ENCODE measurements at regions not wholly inside any gene's neighbourhood (a gene's known extent, or its start where the extent isn't known, plus 50 kb on each side); places are given as distances from the start of the nearest gene placed in this dataset.

DNA sequence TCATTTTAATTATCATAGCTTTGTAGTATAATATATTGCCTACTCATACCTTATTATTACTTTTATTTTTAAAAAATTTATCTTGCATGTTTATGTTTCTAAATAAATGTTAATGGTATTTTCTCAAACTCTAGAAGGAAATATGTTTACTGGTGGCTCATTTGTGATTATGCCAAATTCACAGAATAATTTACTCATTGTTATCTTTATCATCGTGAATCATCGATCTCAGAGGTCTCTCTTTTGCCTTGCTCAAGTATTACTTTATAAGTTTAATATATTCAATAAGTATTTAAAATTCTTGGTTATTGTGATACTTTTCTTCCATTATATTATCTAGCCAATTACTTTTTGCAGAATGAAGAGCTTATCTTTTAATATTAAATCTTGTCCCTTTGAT lies 836.7 kb upstream of the ADAMTS5 start:
- H3K27me3 ChIP-seq (ENCODE audit: control insufficient read depth in 2 of 2, insufficient read depth in 2 of 2, low read length in 2 of 2): no peaks in the 10 kb centered on the region
- H3K9me1 ChIP-seq (ENCODE audit: control insufficient read depth, insufficient read depth, low read length): no peaks in the 10 kb centered on the region
- in situ Hi-C loops (cut with MboI) (no loop called here), intact Hi-C loops (cut with micrococcal nuclease) (loop anchor here (5.0 kb wide), 1 partner anchor 956 kb away; the partner anchor contains the start of gene ADAMTS1)
- FAIRE-seq (no peak), DNase-seq (ENCODE audit: extremely low read depth in 1 of 4, low spot score in 3 of 4) (no peak), ATAC-seq (no peak)
- no peaks in the 10 kb centered on the region for H3K79me2 ChIP-seq (ENCODE audit: control insufficient read depth, insufficient read depth, low read length)
- H3K9me3 ChIP-seq (replicated peaks; ENCODE audit: control insufficient read depth, insufficient read depth, low read depth, low read length): peaks cover 4% of the 10 kb centered on the region; the same call in 1 of the 2 replicates
- H2AFZ ChIP-seq (ENCODE audit: low read depth, low read length): no peak overlapping the region
- H3K27ac ChIP-seq (ENCODE audit: extremely low read depth, low read depth, low read length): no peak overlapping the region
- BruUV-seq (replicated peaks): no TSS peak
- H3K36me3 ChIP-seq (ENCODE audit: control insufficient read depth, insufficient read depth, low read length): no peaks in the 10 kb centered on the region
- TF ChIP-seq ESRRA (IDR thresholded peaks at IDR 0.05; ENCODE audit: borderline replicate concordance, low read depth) (no peak), KAT7 (CRISPR knock-in tag; IDR thresholded peaks at IDR 0.05; ENCODE audit: borderline replicate concordance) (no peak), ZFP1 (CRISPR knock-in tag; IDR thresholded peaks at IDR 0.05) (no peak), SRF (CRISPR knock-in tag; IDR thresholded peaks at IDR 0.05) (no peak), DACH1 (IDR thresholded peaks at IDR 0.05; ENCODE audit: partially characterized antibody) (no peak), ETV1 (tag; conservative IDR thresholded peaks at IDR 0.05; ENCODE audit: low read depth) (no peak), ZNF140 (CRISPR knock-in tag; IDR thresholded peaks at IDR 0.05) (no peak), ZNF282 (CRISPR knock-in tag; IDR thresholded peaks at IDR 0.05) (no peak), YY1 (IDR thresholded peaks at IDR 0.05; ENCODE audit: borderline replicate concordance in 1 of 3, control insufficient read depth in 1 of 3, extremely low read depth in 1 of 3, insufficient read depth in 3 of 3, insufficient read length in 1 of 3, insufficient replicate concordance in 2 of 3, low read depth in 1 of 3, low read length in 2 of 3) (no peak), NRF1 (conservative IDR thresholded peaks at IDR 0.05 in 1 of 2, IDR thresholded peaks at IDR 0.05 in 1 of 2) (no peak), SIRT6 (IDR thresholded peaks at IDR 0.05; ENCODE audit: low read depth, low read length) (no peak)
- 0% methylated on average over 2 of the region's 2 CpGs for WGBS (ENCODE audit: insufficient coverage, low coverage, missing lambda C conversion rate)
- no peaks in the 10 kb centered on the region for H3K4me1 ChIP-seq (replicated peaks in 1 of 2; ENCODE audit: control insufficient read depth in 2 of 2, insufficient read depth in 2 of 2, low read length in 2 of 2)
- ChIA-PET CTCF (ENCODE audit: low intra/inter-chr PET ratio) (no interaction called here), POLR2A (no interaction called here)
- no peak overlapping the region for H3K4me3 ChIP-seq
- no peak overlapping the region for H3K9ac ChIP-seq (ENCODE audit: insufficient read depth in 1 of 2, low read depth in 2 of 2, low read length in 2 of 2)
- no peaks in the 10 kb centered on the region for H4K20me1 ChIP-seq (replicated peaks; ENCODE audit: control insufficient read depth, insufficient read depth, low read length)
- no peak overlapping the region for H3K4me2 ChIP-seq (ENCODE audit: insufficient read depth, low read length)
